ENCODE measurements at regions not wholly inside any gene's neighbourhood (a gene's known extent, or its start where the extent isn't known, plus 50 kb on each side); places are given as distances from the start of the nearest gene placed in this dataset.

- Histone ChIP-seq H3K23ac (ENCODE audit: insufficient read length) (no peak overlapping the region), H3K9me3 (ENCODE audit: insufficient read depth in 2 of 2, low read depth in 1 of 2, low read length in 1 of 2) (no peaks in the 10 kb centered on the region), H4K8ac (ENCODE audit: extremely low read depth, insufficient read depth, low read length) (no peak overlapping the region), H4K91ac (replicated peaks; ENCODE audit: insufficient read length, low read length) (no peak overlapping the region), H2BK120ac (replicated peaks; ENCODE audit: low read depth, low read length) (no peak overlapping the region), H3K79me1 (ENCODE audit: low read depth, low read length) (no peaks in the 10 kb centered on the region), H3K79me2 (ENCODE audit: control insufficient read depth in 1 of 2, insufficient read depth in 2 of 2, low read length in 2 of 2) (no peaks in the 10 kb centered on the region), H3K56ac (replicated peaks; ENCODE audit: insufficient read length, low read depth, low read length) (no peak overlapping the region), H3K4ac (replicated peaks; ENCODE audit: insufficient read length, low read depth, low read length) (no peak overlapping the region), H3K36me3 (ENCODE audit: control insufficient read depth in 2 of 4, insufficient read depth in 4 of 4, low read length in 3 of 4) (no peaks in the 10 kb centered on the region), H3K4me2 (ENCODE audit: insufficient read depth in 1 of 2, low read depth in 2 of 2, low read length in 2 of 2) (no peak overlapping the region), H3K9ac (replicated peaks in 1 of 4; ENCODE audit: extremely low read depth in 1 of 4, low read depth in 3 of 4, low read length in 3 of 4) (no peak overlapping the region), H4K20me1 (replicated peaks in 1 of 2; ENCODE audit: control insufficient read depth in 1 of 2, insufficient read depth in 2 of 2, low read length in 2 of 2) (no peaks in the 10 kb centered on the region), H2BK15ac (ENCODE audit: low read length) (no peak overlapping the region), H2AFZ (ENCODE audit: low read length) (no peak overlapping the region), H3K4me3 (ENCODE audit: extremely low read depth in 1 of 4, insufficient read depth in 2 of 4, low read depth in 3 of 4, low read length in 4 of 4) (no peak overlapping the region), H3K27me3 (replicated peaks in 1 of 4; ENCODE audit: control insufficient read depth in 3 of 4, extremely low read depth in 1 of 4, insufficient read depth in 3 of 4, low read length in 3 of 4) (no peaks in the 10 kb centered on the region), H4K5ac (ENCODE audit: insufficient read length, low read depth, low read length) (no peak overlapping the region), H3K27ac (ENCODE audit: low read depth, low read length) (no peak overlapping the region), H3K4me1 (replicated peaks in 1 of 4; ENCODE audit: control insufficient read depth in 3 of 4, insufficient read depth in 4 of 4, low read length in 3 of 4) (no peaks in the 10 kb centered on the region), H2BK20ac (ENCODE audit: low read length) (no peak overlapping the region), H2BK12ac (ENCODE audit: low read depth, low read length) (no peak overlapping the region), H3K18ac (ENCODE audit: extremely low read depth, low read length) (no peak overlapping the region), H2BK5ac (ENCODE audit: low read depth, low read length) (no peak overlapping the region), H3K23me2 (ENCODE audit: low read depth, low read length) (no peaks in the 10 kb centered on the region), H2AK5ac (ENCODE audit: low read depth, low read length) (no peak overlapping the region), H3K14ac (ENCODE audit: insufficient read length) (no peak overlapping the region)
- 92% methylated on average over 4 of the region's 4 CpGs; no CpG with 5 or more reads in 1 of the 2 experiments for WGBS, 2 experiments (ENCODE audit: extremely low coverage in 1 of 2, insufficient coverage in 1 of 2, insufficient read length in 1 of 2, insufficient replicate concordance in 2 of 2, low coverage in 1 of 2, low lambda C conversion rate in 2 of 2, missing lambda C conversion rate in 1 of 2)
- CTCF ChIA-PET (ENCODE audit: partially characterized antibody): no interaction called here
- POLR2A ChIA-PET (ENCODE audit: partially characterized antibody): no interaction called here
- TF ChIP-seq CTBP2 (IDR thresholded peaks at IDR 0.05; ENCODE audit: borderline replicate concordance, insufficient read depth, insufficient read length, low read length): no peak
- TF ChIP-seq JUND (IDR thresholded peaks at IDR 0.05; ENCODE audit: low read length): peak; percentile 59; the same call in 1 of the 2 replicates
- FAIRE-seq (no peak), DNase-seq (ENCODE audit: low read depth in 1 of 2, low spot score in 2 of 2) (no peak)
These were observed 443.4 kb upstream of the ANKRD30A start for GRCh38 chr10:36681751-36682632.
